GM18505 (cell line): ENCODE measurements at regions not wholly inside any gene's neighbourhood (a gene's known extent, or its start where the extent isn't known, plus 50 kb on each side); places are given as distances from the start of the nearest gene placed in this dataset.
"Not testable (repeated sequence)": the region's sequence is repeated elsewhere in the genome, so short reads cannot be mapped to it uniquely, and the experiment has no call there.

Experiments
- ATAC-seq: cut with Tn5 transposase; IDR thresholded peaks from one replicate; pipeline ENCODE4 v1.9.1; 2021; ENCODE audit not compliant: unreplicated experiment
- POLR2A ChIP-seq: IDR thresholded peaks from 4 replicates; pipeline ENCODE4 v1.6.1; 2011; ENCODE audit warnings: borderline replicate concordance; ENCODE audit not compliant: insufficient read depth, insufficient read length; ENCODE audit errors: extremely low read depth

DNA sequence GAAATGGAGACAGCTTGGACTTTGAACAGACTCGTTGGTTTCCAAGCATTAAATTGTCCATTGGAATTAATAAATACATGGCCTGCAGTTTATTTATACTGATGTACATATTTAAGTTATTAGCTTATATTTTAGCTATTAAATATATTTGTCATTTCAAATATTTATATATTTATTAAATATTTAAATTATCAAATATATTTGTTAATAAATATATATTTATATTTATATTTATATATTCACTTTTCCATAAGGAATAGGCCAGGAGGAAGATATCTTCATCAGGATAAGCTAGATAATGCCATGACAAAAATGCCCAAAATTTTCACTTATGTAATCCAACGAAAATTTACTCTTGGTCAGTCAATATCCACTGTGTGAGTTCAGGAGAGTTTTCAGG lies 229.9 kb downstream of the ZNF608 start:
- no peak for ATAC-seq
- no peak for TF ChIP-seq POLR2A

GRCh38 chr5:124515497-124516245 lies 230.8 kb downstream of the ZNF608 start:
- no peak for TF ChIP-seq POLR2A
- ATAC-seq: no peak

DNA sequence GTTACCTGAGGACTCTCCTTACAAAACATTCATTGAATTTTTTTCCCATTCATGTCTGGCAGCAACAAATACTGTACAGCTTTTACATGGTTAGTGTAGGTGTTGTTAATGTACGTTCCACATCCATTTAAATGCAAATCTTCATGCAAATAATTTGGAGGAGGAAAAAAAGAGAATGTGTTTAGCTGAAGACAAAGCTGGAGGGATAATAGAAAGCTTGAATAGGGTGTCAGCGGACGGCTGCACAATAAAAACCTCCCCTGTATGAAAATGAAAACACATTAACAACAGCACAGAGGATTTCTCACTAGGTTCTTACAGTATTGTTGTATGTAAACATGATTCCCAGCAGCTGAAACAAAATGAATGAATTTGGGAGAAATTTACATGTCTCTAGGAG lies 231.5 kb downstream of the ZNF608 start:
- no peak for TF ChIP-seq POLR2A
- no peak for ATAC-seq

- no peak for ATAC-seq
- TF ChIP-seq POLR2A: no peak
Observed at GRCh38 chr5:124512952-124513632, 233.3 kb downstream of the ZNF608 start.

DNA sequence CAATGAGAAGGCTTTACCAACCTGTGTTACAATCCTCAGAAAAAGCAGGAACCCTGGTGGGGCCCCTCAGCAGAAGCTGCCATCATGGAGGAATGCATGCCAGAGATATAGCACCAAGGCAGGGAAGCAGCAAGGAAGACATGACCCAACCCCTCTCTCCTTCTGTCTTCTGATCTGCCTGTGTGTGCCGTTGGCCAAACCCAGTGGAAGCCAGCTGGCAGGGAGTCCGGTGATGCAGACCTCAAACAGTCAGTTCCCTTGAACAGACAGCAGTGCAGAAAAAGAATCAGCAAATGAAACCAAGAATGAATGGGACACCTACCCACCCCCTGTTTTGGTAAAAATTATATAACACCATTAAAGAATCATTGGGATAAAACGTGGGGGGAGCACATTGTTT lies 234.2 kb downstream of the ZNF608 start:
- ATAC-seq: no peak
- TF ChIP-seq POLR2A: no peak

- no peak for ATAC-seq
- no peak for TF ChIP-seq POLR2A
Observed at GRCh38 chr5:124511791-124512190, 234.6 kb downstream of the ZNF608 start.

DNA sequence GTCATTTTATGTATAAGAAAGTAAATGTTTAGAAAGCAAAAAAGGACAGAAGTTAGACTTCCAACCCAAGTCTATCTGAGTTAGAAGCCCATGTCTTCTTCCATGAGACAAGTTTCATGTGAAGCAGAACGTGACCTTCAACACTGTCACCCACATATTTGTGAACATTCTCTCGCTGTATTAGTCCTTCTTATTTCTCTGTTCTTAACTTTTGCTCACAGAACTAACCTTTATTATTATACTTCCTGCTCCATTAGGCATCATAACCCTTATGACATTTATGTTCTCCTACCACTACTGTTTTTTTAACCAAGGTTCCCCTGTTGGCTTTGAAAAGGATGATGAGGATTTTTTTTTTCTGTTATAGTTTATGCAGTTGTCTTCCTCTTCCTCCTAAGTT lies 238.8 kb downstream of the ZNF608 start:
- no peak for ATAC-seq
- no peak for TF ChIP-seq POLR2A

DNA sequence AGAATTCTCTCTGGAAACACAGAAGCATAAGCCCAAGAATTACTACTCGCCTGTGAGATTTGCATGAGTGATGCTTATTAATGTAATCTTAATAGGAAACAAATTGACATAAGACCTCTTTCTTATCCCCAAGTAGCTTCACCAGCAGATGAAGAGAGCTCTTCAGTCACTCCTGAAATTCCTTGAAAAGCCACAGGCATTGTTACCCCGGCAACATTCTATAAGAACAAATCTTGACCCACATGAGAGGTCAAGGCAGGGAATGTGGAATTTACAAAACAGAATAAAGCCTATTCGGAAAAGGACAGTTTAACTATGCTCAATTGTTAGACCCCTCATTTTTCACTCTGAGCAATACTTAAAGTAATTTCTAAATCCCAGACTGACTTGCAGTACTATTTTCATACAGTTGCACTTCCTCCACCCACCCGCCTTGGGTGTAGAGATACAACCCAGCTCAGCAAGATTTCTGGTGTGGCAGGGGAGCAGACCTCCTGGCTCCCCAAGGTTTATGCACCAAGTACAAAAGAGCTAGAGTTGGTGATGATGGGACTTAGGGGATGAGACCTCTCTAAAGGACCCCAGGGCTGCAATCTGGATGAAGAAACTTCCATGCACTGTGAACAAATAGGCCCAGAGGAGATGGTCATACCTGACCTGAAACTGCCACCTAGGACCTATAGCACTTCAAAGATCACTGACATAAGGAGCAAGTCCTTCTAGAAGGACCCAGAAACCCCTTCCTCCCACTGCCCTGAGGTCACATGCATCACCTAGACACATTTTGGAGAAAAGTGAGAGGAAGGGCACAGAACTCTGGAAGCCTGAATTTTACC lies 242.1 kb downstream of the ZNF608 start:
- ATAC-seq: peak; percentile 97
- TF ChIP-seq POLR2A: no peak

DNA sequence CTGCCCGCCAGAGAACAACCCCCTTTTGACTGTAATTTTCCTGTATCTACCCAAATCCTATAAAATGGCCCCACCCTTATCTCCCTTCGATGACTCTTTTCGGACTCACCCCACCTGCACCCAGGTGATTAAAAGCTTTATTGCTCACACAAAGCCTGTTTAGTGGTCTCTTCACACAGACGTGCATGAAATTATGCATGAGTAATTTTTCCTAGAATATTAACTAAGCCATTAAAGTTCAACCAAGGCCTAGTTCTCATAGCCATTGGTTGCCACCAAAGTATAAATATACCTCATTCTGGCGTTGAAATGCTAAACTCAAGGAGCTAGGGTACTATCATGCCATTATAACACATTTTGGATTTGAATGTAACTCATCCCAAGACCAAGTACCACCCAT lies 243.9 kb downstream of the ZNF608 start:
- ATAC-seq: no peak
- TF ChIP-seq POLR2A: no peak

- not testable (repeated sequence) for ATAC-seq
Observed at GRCh38 chr5:124499818-124500217, 246.6 kb downstream of the ZNF608 start.

- not testable (repeated sequence) for ATAC-seq
Observed at GRCh38 chr5:124496968-124497367, 249.5 kb downstream of the ZNF608 start.

- no peak for TF ChIP-seq POLR2A
- ATAC-seq: no peak
Observed at GRCh38 chr5:124494540-124495116, 251.8 kb downstream of the ZNF608 start.

DNA sequence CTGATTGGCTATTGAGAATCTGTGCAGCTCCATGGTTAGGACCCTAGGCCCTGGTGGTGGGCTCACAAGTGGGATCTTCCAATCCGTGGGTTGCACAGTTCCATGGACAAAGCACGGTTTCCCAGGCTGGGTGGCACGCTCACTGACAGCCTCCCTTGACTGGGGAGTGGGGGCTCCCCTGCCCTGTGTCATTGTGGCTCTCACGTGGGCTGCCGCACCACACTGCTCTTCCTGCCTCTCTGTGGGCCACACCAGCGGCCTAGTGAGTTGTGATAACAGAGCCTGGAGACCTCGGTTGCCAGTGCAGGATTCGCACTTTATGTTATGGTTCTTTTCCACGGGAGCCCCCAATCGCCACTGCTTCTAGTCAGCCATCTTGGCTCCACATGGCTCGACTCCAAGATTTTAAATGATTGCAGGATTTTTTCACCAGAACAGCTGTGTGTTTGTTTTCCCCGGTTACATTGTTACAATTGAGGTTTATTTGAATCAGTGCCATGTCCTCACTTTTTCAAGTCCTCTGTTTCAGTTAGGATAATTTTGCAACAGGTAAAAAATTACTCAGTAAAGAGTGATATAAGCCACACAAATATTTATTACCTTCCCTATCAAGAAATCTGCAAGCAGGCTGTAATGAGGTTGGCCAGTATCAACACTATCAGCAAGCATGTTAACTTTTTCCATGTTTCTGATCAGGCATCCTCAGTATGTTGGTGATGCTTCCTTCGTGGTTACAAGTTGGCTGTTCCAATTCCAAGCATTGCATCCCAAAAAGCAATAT lies 253.8 kb downstream of the ZNF608 start:
- no peak for ATAC-seq
- TF ChIP-seq POLR2A: no peak

DNA sequence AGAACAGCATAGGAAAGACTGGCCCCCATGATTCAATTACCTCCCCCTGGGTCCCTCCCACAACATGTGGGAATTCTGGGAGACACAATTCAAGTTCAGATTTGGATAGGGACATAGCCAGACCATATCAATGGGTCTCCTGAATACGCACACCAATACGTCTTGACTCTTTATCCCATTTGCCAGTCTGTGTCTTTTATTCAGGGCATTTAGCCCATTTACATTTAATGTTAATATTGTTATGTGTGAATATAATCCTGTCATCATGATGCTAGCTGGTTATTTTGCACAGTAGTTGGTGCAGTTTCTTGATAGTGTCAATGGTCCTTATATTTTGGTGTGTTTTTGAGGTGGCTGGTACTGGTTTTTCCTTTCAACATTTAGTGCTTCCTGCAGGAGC lies 256.1 kb downstream of the ZNF608 start:
- ATAC-seq: not testable (repeated sequence)
